ENCODE measurements at regions not wholly inside any gene's neighbourhood (a gene's known extent, or its start where the extent isn't known, plus 50 kb on each side); places are given as distances from the start of the nearest gene placed in this dataset.

DNA sequence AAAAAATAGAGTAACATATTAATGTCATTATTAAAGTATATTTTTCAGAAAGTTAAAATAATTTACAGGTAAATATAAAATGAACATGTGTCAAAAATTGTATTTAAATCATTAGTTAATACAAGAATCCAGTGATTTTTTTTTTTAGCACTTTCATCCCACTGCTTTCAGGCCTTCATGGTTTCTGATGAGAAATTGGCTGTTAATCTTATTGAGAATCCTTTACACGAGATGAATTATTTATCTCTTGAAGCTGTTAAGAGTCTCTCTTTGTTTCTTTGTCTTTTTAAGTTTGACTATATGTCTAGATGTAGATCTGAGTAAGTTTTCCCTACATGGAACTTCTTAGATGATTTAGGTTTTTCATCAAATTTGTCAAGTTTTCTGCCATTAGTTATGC is 578.5 kb upstream of the KCND2 start:
- no peak for DNase-seq (ENCODE audit: low spot score)
- TF ChIP-seq, protein P1, sequence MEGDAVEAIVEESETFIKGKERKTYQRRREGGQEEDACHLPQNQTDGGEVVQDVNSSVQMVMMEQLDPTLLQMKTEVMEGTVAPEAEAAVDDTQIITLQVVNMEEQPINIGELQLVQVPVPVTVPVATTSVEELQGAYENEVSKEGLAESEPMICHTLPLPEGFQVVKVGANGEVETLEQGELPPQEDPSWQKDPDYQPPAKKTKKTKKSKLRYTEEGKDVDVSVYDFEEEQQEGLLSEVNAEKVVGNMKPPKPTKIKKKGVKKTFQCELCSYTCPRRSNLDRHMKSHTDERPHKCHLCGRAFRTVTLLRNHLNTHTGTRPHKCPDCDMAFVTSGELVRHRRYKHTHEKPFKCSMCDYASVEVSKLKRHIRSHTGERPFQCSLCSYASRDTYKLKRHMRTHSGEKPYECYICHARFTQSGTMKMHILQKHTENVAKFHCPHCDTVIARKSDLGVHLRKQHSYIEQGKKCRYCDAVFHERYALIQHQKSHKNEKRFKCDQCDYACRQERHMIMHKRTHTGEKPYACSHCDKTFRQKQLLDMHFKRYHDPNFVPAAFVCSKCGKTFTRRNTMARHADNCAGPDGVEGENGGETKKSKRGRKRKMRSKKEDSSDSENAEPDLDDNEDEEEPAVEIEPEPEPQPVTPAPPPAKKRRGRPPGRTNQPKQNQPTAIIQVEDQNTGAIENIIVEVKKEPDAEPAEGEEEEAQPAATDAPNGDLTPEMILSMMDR (IDR thresholded peaks at IDR 0.05; ENCODE audit: poor library complexity, severe bottlenecking): no peak
- Histone ChIP-seq H3K4me1 (ENCODE audit: insufficient read depth, poor library complexity, severe bottlenecking) (no peaks in the 10 kb centered on the region), H3K36me3 (ENCODE audit: low read depth) (no peaks in the 10 kb centered on the region), H3K4me3 (ENCODE audit: severe bottlenecking) (no peak overlapping the region), H3K9me3 (ENCODE audit: severe bottlenecking) (peaks cover 6% of the 10 kb centered on the region), H3K27me3 (ENCODE audit: insufficient read depth, poor library complexity, severe bottlenecking) (no peaks in the 10 kb centered on the region), H3K27ac (ENCODE audit: poor library complexity, severe bottlenecking) (no peak overlapping the region)
- no peak for ATAC-seq (ENCODE audit: low read depth)

DNA sequence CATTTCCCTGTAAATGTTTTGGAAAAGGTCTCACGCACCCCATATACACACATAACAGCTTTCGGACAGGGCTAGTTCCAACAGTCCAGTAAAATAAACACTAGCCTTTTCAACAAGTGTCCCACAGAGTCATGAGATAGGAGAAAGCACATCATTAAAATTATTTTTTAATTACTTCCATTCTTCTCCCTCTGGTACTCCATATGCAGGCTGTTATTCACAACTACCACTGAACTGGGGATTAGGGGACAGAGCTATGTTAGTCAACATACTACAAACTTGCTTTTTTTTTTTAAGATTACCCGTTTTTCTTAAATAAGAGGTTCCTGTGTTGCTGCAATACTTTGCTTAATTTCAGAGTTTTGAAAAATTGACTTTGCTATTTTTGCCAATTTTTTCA is 576.6 kb upstream of the KCND2 start:
- peaks cover 6% of the 10 kb centered on the region for H3K9me3 ChIP-seq (ENCODE audit: severe bottlenecking)
- no peak overlapping the region for H3K27ac ChIP-seq (ENCODE audit: poor library complexity, severe bottlenecking)
- DNase-seq (ENCODE audit: low spot score): no peak
- H3K4me1 ChIP-seq (ENCODE audit: insufficient read depth, poor library complexity, severe bottlenecking): no peaks in the 10 kb centered on the region
- no peak for ATAC-seq (ENCODE audit: low read depth)
- TF ChIP-seq, protein P1 (IDR thresholded peaks at IDR 0.05; ENCODE audit: poor library complexity, severe bottlenecking): no peak
- no peaks in the 10 kb centered on the region for H3K36me3 ChIP-seq (ENCODE audit: low read depth)
- no peaks in the 10 kb centered on the region for H3K27me3 ChIP-seq (ENCODE audit: insufficient read depth, poor library complexity, severe bottlenecking)
- no peak overlapping the region for H3K4me3 ChIP-seq (ENCODE audit: severe bottlenecking)

DNA sequence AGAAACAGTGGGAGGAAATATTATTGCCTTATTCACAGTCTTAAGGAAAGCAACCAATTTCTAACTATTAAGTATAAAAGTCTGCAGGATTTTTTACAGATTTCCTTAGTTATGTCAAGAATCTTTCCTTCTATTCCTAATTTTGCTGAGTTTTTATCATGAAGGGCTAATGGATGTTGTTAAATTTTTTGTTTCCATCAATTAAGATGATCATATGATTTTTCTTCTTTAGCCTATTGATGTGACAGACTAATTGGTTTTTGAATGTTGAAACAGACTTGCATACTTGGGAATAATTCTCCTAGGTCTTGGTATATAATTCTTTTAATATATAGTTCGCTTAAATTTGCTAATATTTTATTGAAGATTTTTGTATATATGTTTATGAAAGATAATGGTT is 569.1 kb upstream of the KCND2 start:
- Histone ChIP-seq H3K9me3 (ENCODE audit: severe bottlenecking) (no peaks in the 10 kb centered on the region), H3K36me3 (ENCODE audit: low read depth) (no peaks in the 10 kb centered on the region), H3K4me1 (ENCODE audit: insufficient read depth, poor library complexity, severe bottlenecking) (no peaks in the 10 kb centered on the region), H3K27me3 (ENCODE audit: insufficient read depth, poor library complexity, severe bottlenecking) (no peaks in the 10 kb centered on the region), H3K4me3 (ENCODE audit: severe bottlenecking) (no peak overlapping the region), H3K27ac (ENCODE audit: poor library complexity, severe bottlenecking) (no peak overlapping the region)
- TF ChIP-seq, protein P1 (IDR thresholded peaks at IDR 0.05; ENCODE audit: poor library complexity, severe bottlenecking): no peak
- DNase-seq (ENCODE audit: low spot score) (no peak), ATAC-seq (ENCODE audit: low read depth) (no peak)

DNA sequence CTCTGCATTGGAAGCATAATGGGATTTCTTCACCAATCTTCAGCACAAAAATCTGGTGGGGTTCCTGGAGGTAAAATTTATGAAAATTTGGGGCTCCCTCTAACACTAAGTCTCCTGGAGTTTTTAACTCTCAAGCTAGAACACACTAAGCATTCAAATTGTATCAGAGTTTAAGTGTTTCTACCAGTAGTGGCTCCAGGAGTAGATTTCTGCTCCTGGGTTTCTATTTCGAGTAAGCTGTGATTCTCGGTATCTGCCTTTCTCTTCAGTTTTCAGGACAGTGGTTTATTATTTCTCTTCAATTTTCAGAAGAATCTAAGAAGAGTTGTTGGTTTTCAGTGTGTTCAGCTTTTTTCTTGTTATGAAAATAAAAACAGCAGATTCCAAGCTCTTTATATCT is 566.4 kb upstream of the KCND2 start:
- H3K9me3 ChIP-seq (ENCODE audit: severe bottlenecking): no peaks in the 10 kb centered on the region
- TF ChIP-seq, protein P1 (IDR thresholded peaks at IDR 0.05; ENCODE audit: poor library complexity, severe bottlenecking): no peak
- no peaks in the 10 kb centered on the region for H3K27me3 ChIP-seq (ENCODE audit: insufficient read depth, poor library complexity, severe bottlenecking)
- no peak for DNase-seq (ENCODE audit: low spot score)
- H3K36me3 ChIP-seq (ENCODE audit: low read depth): no peaks in the 10 kb centered on the region
- ATAC-seq (ENCODE audit: low read depth): no peak
- no peaks in the 10 kb centered on the region for H3K4me1 ChIP-seq (ENCODE audit: insufficient read depth, poor library complexity, severe bottlenecking)
- H3K27ac ChIP-seq (ENCODE audit: poor library complexity, severe bottlenecking): no peak overlapping the region
- no peak overlapping the region for H3K4me3 ChIP-seq (ENCODE audit: severe bottlenecking)

DNA sequence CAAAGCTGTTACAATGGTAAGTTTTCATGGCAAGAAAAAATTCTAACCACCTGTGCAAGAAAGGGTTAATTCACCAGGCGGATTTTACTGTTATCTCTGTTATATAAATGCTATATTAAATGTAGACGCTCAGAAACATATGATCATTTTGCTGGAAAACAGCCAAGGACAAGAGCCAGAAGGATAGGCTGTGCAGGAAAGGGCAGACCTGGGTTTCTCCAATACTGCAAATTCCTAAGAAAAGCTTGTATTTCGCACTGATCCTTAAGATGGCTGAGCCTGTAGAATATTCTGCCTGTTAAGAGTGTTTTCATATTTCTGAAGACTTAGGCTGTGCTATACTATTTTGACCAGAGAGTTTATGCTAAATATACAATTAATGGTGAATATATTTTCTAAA is 564.1 kb upstream of the KCND2 start:
- TF ChIP-seq, protein P1 (IDR thresholded peaks at IDR 0.05; ENCODE audit: poor library complexity, severe bottlenecking): no peak
- no peak overlapping the region for H3K4me3 ChIP-seq (ENCODE audit: severe bottlenecking)
- H3K9me3 ChIP-seq (ENCODE audit: severe bottlenecking): no peaks in the 10 kb centered on the region
- ATAC-seq (ENCODE audit: low read depth) (no peak), DNase-seq (ENCODE audit: low spot score) (no peak)
- H3K27ac ChIP-seq (ENCODE audit: poor library complexity, severe bottlenecking): no peak overlapping the region
- no peaks in the 10 kb centered on the region for H3K27me3 ChIP-seq (ENCODE audit: insufficient read depth, poor library complexity, severe bottlenecking)
- H3K4me1 ChIP-seq (ENCODE audit: insufficient read depth, poor library complexity, severe bottlenecking): no peaks in the 10 kb centered on the region
- no peaks in the 10 kb centered on the region for H3K36me3 ChIP-seq (ENCODE audit: low read depth)

Measured in RWPE2 (cell line).